IPS DF 6.9 (cell line): ENCODE measurements at regions not wholly inside any gene's neighbourhood (a gene's known extent, or its start where the extent isn't known, plus 50 kb on each side); places are given as distances from the start of the nearest gene placed in this dataset.

Experiments used
- DNase-seq: peaks from one replicate; pipeline ENCODE4 v3.0.0-alpha.2; 2013; ENCODE audit warnings: low read depth, low spot score
- H3K27ac ChIP-seq: one replicate; pipeline ENCODE4 v1.5.1; 2013; ENCODE audit warnings: low read length, control low read depth
- H3K27me3 ChIP-seq: 2 replicates; pipeline ENCODE4 v1.6.1; 2013; ENCODE audit warnings: mild to moderate bottlenecking, low read length; ENCODE audit not compliant: control insufficient read depth, insufficient read depth
- H3K36me3 ChIP-seq: 2 replicates; pipeline ENCODE4 v1.6.1; 2013; ENCODE audit warnings: low read length; ENCODE audit not compliant: control insufficient read depth, insufficient read depth
- H3K4me1 ChIP-seq: 2 replicates; pipeline ENCODE4 v1.6.1; 2013; ENCODE audit warnings: low read length; ENCODE audit not compliant: control insufficient read depth, insufficient read depth
- H3K4me3 ChIP-seq: 2 replicates; pipeline ENCODE4 v1.5.1; 2013; ENCODE audit warnings: mild to moderate bottlenecking, low read length
- H3K9me3 ChIP-seq: 2 replicates; pipeline ENCODE4 v1.6.1; 2013; ENCODE audit warnings: low read length, inconsistent platforms; ENCODE audit not compliant: control insufficient read depth, insufficient read depth
- WGBS: extraction: QIAGEN DNeasy Blood & Tissue Kit; methylation state at CpG from one replicate; pipeline ENCODE4 v1.1.7; 2013; ENCODE audit warnings: mixed read lengths, missing lambda C conversion rate; ENCODE audit not compliant: insufficient read length, insufficient coverage; 5-methylcytosine and 5-hydroxymethylcytosine counted together

- H3K27me3 ChIP-seq = peaks cover 27% of the 10 kb centered on the region
- no peak overlapping the region for H3K4me3 ChIP-seq
- WGBS = no CpG with 5 or more reads among the region's 23 CpGs
- no peak overlapping the region for H3K27ac ChIP-seq
- H3K4me1 ChIP-seq = peaks cover 3% of the 10 kb centered on the region
- no peak for DNase-seq
- no peaks in the 10 kb centered on the region for H3K36me3 ChIP-seq
- H3K9me3 ChIP-seq = no peaks in the 10 kb centered on the region
These were observed 59.9 kb upstream of the DLX4 start for GRCh38 chr17:49908782-49909714.

GRCh38 chr17:49910094-49910857 is 58.7 kb upstream of the DLX4 start:
- Histone ChIP-seq H3K4me1 (peaks cover 2% of the 10 kb centered on the region), H3K27ac (no peak overlapping the region), H3K9me3 (no peaks in the 10 kb centered on the region), H3K36me3 (no peaks in the 10 kb centered on the region), H3K27me3 (peaks cover 26% of the 10 kb centered on the region), H3K4me3 (peak overlapping the region; percentile 53)
- no CpG with 5 or more reads among the region's 69 CpGs for WGBS
- DNase-seq = no peak

GRCh38 chr17:49910858-49911204 is 58.2 kb upstream of the DLX4 start:
- no peak overlapping the region for H3K27ac ChIP-seq
- DNase-seq = no peak
- no CpG with 5 or more reads among the region's 7 CpGs for WGBS
- H3K36me3 ChIP-seq = no peaks in the 10 kb centered on the region
- H3K27me3 ChIP-seq = peaks cover 26% of the 10 kb centered on the region
- no peaks in the 10 kb centered on the region for H3K9me3 ChIP-seq
- peaks cover 2% of the 10 kb centered on the region; the same call in 1 of the 2 replicates for H3K4me1 ChIP-seq
- peak overlapping the region; percentile 53; the same call in 1 of the 2 replicates for H3K4me3 ChIP-seq

- Histone ChIP-seq H3K27me3 (peaks cover 24% of the 10 kb centered on the region), H3K4me3 (no peak overlapping the region), H3K9me3 (no peaks in the 10 kb centered on the region), H3K36me3 (no peaks in the 10 kb centered on the region), H3K4me1 (peaks cover 5% of the 10 kb centered on the region), H3K27ac (no peak overlapping the region)
- no peak for DNase-seq
- WGBS = no CpG with 5 or more reads among the region's 3 CpGs
These were observed 57.3 kb upstream of the DLX4 start for GRCh38 chr17:49911719-49912118.

- Histone ChIP-seq H3K36me3 (no peaks in the 10 kb centered on the region), H3K27me3 (peaks cover 21% of the 10 kb centered on the region), H3K4me3 (no peak overlapping the region), H3K4me1 (peaks cover 5% of the 10 kb centered on the region), H3K9me3 (no peaks in the 10 kb centered on the region), H3K27ac (no peak overlapping the region)
- no CpG with 5 or more reads among the region's 11 CpGs for WGBS
- DNase-seq = no peak
These were observed 55.5 kb upstream of the DLX4 start for GRCh38 chr17:49913226-49914095.

- no peak for DNase-seq
- Histone ChIP-seq H3K4me3 (no peak overlapping the region), H3K27ac (no peak overlapping the region), H3K36me3 (no peaks in the 10 kb centered on the region), H3K27me3 (peaks cover 18% of the 10 kb centered on the region), H3K4me1 (peaks cover 5% of the 10 kb centered on the region), H3K9me3 (no peaks in the 10 kb centered on the region)
- WGBS = no CpG with 5 or more reads among the region's 4 CpGs
These were observed 54.9 kb upstream of the DLX4 start for GRCh38 chr17:49914096-49914490.

- DNase-seq = no peak
- H3K9me3 ChIP-seq = no peaks in the 10 kb centered on the region
- no peak overlapping the region for H3K27ac ChIP-seq
- no peak overlapping the region for H3K4me3 ChIP-seq
- no peaks in the 10 kb centered on the region for H3K36me3 ChIP-seq
- peaks cover 5% of the 10 kb centered on the region for H3K4me1 ChIP-seq
- peaks cover 12% of the 10 kb centered on the region for H3K27me3 ChIP-seq
- WGBS = no CpG with 5 or more reads among the region's 4 CpGs
These were observed 54.3 kb upstream of the DLX4 start for GRCh38 chr17:49914664-49915063.

GRCh38 chr17:49915260-49915659 is 53.7 kb upstream of the DLX4 start:
- H3K36me3 ChIP-seq = no peaks in the 10 kb centered on the region
- WGBS = no CpG with 5 or more reads among the region's 3 CpGs
- peaks cover 7% of the 10 kb centered on the region; the same call in 1 of the 2 replicates for H3K27me3 ChIP-seq
- peaks cover 5% of the 10 kb centered on the region for H3K4me1 ChIP-seq
- no peak for DNase-seq
- H3K4me3 ChIP-seq = no peak overlapping the region
- no peak overlapping the region for H3K27ac ChIP-seq
- H3K9me3 ChIP-seq = no peaks in the 10 kb centered on the region

- no peak overlapping the region for H3K4me3 ChIP-seq
- no peak for DNase-seq
- no CpG with 5 or more reads among the region's 10 CpGs for WGBS
- peaks cover 5% of the 10 kb centered on the region for H3K4me1 ChIP-seq
- no peaks in the 10 kb centered on the region for H3K9me3 ChIP-seq
- no peaks in the 10 kb centered on the region for H3K36me3 ChIP-seq
- peaks cover 5% of the 10 kb centered on the region; the same call in 1 of the 2 replicates for H3K27me3 ChIP-seq
- no peak overlapping the region for H3K27ac ChIP-seq
These were observed 53.3 kb upstream of the DLX4 start for GRCh38 chr17:49915670-49916069.
